ENCODE measurements at regions not wholly inside any gene's neighbourhood (a gene's known extent, or its start where the extent isn't known, plus 50 kb on each side); places are given as distances from the start of the nearest gene placed in this dataset.
A peak's percentile ranks its signal among the peaks of the same experiment; 100 is the strongest.

- no peaks in the 10 kb centered on the region for H3K9me3 ChIP-seq
- no peaks in the 10 kb centered on the region for H3K27me3 ChIP-seq
- H3K4me1 ChIP-seq = peaks cover 42 to 60% (median 52%) of the 10 kb centered on the region in 4 donors
- H3K27ac ChIP-seq (replicated peaks in 1 of 4) = no peak overlapping the region
- H3K4me3 ChIP-seq = no peak overlapping the region
- intact Hi-C loops (cut with DNase I) = no loop called here
- DNase-seq (ENCODE audit: extremely low spot score) = no peak
- TF ChIP-seq EP300 (IDR thresholded peaks at IDR 0.05) (no peak), POLR2A (IDR thresholded peaks at IDR 0.05; ENCODE audit: low read depth) (no peak), CTCF (IDR thresholded peaks at IDR 0.05) (no peak), POLR2AphosphoS5 (IDR thresholded peaks at IDR 0.05) (no peak)
- WGBS = 90% methylated on average over 8 of the region's 9 CpGs
- no peaks in the 10 kb centered on the region for H3K36me3 ChIP-seq
Measured at GRCh38 chr20:50280851-50281655, 90.4 kb downstream of the CEBPB start.

GRCh38 chr20:50281831-50282591 is 91.4 kb downstream of the CEBPB start:
- intact Hi-C loops (cut with DNase I) = no loop called here
- TF ChIP-seq EP300 (IDR thresholded peaks at IDR 0.05) (no peak), CTCF (IDR thresholded peaks at IDR 0.05) (no peak), POLR2AphosphoS5 (IDR thresholded peaks at IDR 0.05) (no peak), POLR2A (IDR thresholded peaks at IDR 0.05; ENCODE audit: low read depth) (no peak)
- 87% methylated on average over 21 of the region's 22 CpGs for WGBS
- no peak overlapping the region for H3K27ac ChIP-seq (replicated peaks in 1 of 4)
- H3K4me3 ChIP-seq = no peak overlapping the region
- H3K36me3 ChIP-seq = no peaks in the 10 kb centered on the region
- H3K9me3 ChIP-seq = no peaks in the 10 kb centered on the region
- H3K27me3 ChIP-seq = no peaks in the 10 kb centered on the region
- peaks cover 49 to 66% (median 62%) of the 10 kb centered on the region in 4 donors for H3K4me1 ChIP-seq
- no peak for DNase-seq (ENCODE audit: extremely low spot score)

- no peak for DNase-seq (ENCODE audit: extremely low spot score)
- no peak overlapping the region for H3K27ac ChIP-seq (replicated peaks in 1 of 4)
- H3K36me3 ChIP-seq = no peaks in the 10 kb centered on the region
- no peak for TF ChIP-seq POLR2AphosphoS5 (IDR thresholded peaks at IDR 0.05)
- TF ChIP-seq EP300 (IDR thresholded peaks at IDR 0.05) = no peak
- no peak for TF ChIP-seq POLR2A (IDR thresholded peaks at IDR 0.05; ENCODE audit: low read depth)
- no peak for TF ChIP-seq CTCF (IDR thresholded peaks at IDR 0.05)
- H3K4me1 ChIP-seq = peaks cover 47 to 64% (median 60%) of the 10 kb centered on the region in 4 donors
- no peaks in the 10 kb centered on the region for H3K27me3 ChIP-seq
- WGBS = 84% methylated on average over 17 of the region's 17 CpGs
- intact Hi-C loops (cut with DNase I) = no loop called here
- H3K4me3 ChIP-seq = no peak overlapping the region
- H3K9me3 ChIP-seq = no peaks in the 10 kb centered on the region
Measured at GRCh38 chr20:50282592-50283241, 92.1 kb downstream of the CEBPB start.

- DNase-seq (ENCODE audit: extremely low spot score) = no peak
Measured at GRCh38 chr20:50283370-50283769, 92.7 kb downstream of the CEBPB start.

More at GRCh38 chr20:50283370-50283769, 92.7 kb downstream of the CEBPB start:
- Histone ChIP-seq H3K9me3 (no peaks in the 10 kb centered on the region), H3K27ac (replicated peaks in 1 of 4) (peak overlapping the region in 2 of 4 donors; percentile 15 to 68), H3K4me1 (peaks cover 40 to 58% (median 54%) of the 10 kb centered on the region in 4 donors), H3K27me3 (no peaks in the 10 kb centered on the region), H3K36me3 (no peaks in the 10 kb centered on the region), H3K4me3 (no peak overlapping the region)
- TF ChIP-seq EP300 (IDR thresholded peaks at IDR 0.05) (no peak), POLR2A (IDR thresholded peaks at IDR 0.05; ENCODE audit: low read depth) (no peak)
- 76% methylated on average over 7 of the region's 7 CpGs for WGBS
- intact Hi-C loops (cut with DNase I) = no loop called here

Measured in esophagus muscularis mucosa (tissue), 4 donors.